ENCODE measurements at regions not wholly inside any gene's neighbourhood (a gene's known extent, or its start where the extent isn't known, plus 50 kb on each side); places are given as distances from the start of the nearest gene placed in this dataset.

DNA sequence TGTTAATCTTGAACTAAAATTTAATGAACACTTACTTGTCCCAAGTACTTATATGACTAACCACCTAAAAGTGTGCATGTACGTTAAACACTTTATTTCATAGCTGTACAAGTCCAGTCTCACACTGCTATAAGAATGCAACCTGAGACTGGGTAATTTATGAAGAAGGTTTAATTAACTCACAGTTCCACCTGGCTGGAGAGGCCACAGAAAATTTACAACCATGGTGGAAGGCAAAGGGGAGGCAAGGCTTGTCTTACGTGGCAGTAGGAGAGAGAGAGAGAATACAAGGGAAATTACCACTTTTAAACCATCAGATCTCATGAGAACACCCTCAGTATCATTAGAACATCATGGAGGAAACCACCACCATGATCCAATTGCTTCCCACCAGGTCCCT lies 748.7 kb upstream of the HS3ST1 start:
- H3K36me3 ChIP-seq (ENCODE audit: insufficient read depth, low read length) = no peaks in the 10 kb centered on the region
- no peaks in the 10 kb centered on the region for H3K36me3 Mint-ChIP-seq (ENCODE audit: low read depth)
- DNase-seq (no peak), ATAC-seq (ENCODE audit: poor library complexity) (no peak)
- H3K27ac ChIP-seq (ENCODE audit: low read depth in 1 of 2, low read length in 2 of 2) = no peak overlapping the region
- intact Hi-C loops (cut with DNase I, micrococcal nuclease) = no loop called here
- no peaks in the 10 kb centered on the region for H3K27me3 ChIP-seq (ENCODE audit: control insufficient read depth in 1 of 2, insufficient read depth in 2 of 2, low read length in 2 of 2)
- ChIA-PET POLR2A (no interaction called here), CTCF (no interaction called here)
- no peaks in the 10 kb centered on the region for H3K4me1 ChIP-seq (ENCODE audit: insufficient read depth, low read length)
- no peaks in the 10 kb centered on the region for H3K4me1 Mint-ChIP-seq (ENCODE audit: low read depth)
- no peak for TF ChIP-seq CTCF (IDR thresholded peaks at IDR 0.05)
- no peak overlapping the region for H3K27ac Mint-ChIP-seq
- peaks cover 9% of the 10 kb centered on the region for H3K9me3 Mint-ChIP-seq
- no peak overlapping the region for H3K4me3 Mint-ChIP-seq
- no peaks in the 10 kb centered on the region for H3K9me3 ChIP-seq (ENCODE audit: control insufficient read depth in 1 of 2, insufficient read depth in 1 of 2, low read length in 2 of 2)
- H3K27me3 Mint-ChIP-seq = no peaks in the 10 kb centered on the region
- H3K4me3 ChIP-seq (ENCODE audit: low read length) = no peak overlapping the region

DNA sequence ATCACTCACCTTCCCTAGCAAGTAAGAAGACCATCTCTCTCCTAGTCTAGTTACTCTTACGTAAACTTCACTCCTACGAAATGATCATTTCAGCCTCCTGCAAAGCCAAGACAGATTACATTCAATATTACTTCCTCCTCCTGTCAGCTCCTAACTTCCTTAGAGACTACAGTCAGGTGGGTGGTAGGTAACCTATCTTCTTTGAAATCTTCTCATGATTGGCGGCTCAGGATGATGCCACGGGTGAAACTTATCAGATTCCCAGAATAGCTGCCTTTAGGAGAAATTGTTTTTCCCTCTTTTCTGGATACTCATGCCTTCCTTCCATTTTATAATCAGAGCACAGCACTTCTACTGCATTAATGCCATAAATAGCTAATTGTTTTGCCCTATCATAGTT lies 744.8 kb upstream of the HS3ST1 start:
- Histone ChIP-seq H3K36me3 (ENCODE audit: insufficient read depth, low read length) (no peaks in the 10 kb centered on the region), H3K4me1 (ENCODE audit: insufficient read depth, low read length) (no peaks in the 10 kb centered on the region), H3K9me3 (ENCODE audit: control insufficient read depth in 1 of 2, insufficient read depth in 1 of 2, low read length in 2 of 2) (no peaks in the 10 kb centered on the region), H3K27ac (ENCODE audit: low read depth in 1 of 2, low read length in 2 of 2) (no peak overlapping the region), H3K27me3 (ENCODE audit: control insufficient read depth in 1 of 2, insufficient read depth in 2 of 2, low read length in 2 of 2) (no peaks in the 10 kb centered on the region), H3K4me3 (ENCODE audit: low read length) (no peak overlapping the region)
- Mint-ChIP-seq H3K9me3 (peaks cover 13% of the 10 kb centered on the region), H3K4me1 (ENCODE audit: low read depth) (no peaks in the 10 kb centered on the region), H3K27me3 (no peaks in the 10 kb centered on the region), H3K4me3 (no peak overlapping the region), H3K27ac (no peak overlapping the region), H3K36me3 (ENCODE audit: low read depth) (no peaks in the 10 kb centered on the region)
- ChIA-PET CTCF (no interaction called here), POLR2A (no interaction called here)
- DNase-seq (no peak), ATAC-seq (ENCODE audit: poor library complexity) (no peak)
- intact Hi-C loops (cut with DNase I, micrococcal nuclease) = no loop called here
- no peak for TF ChIP-seq CTCF (IDR thresholded peaks at IDR 0.05)

- no peaks in the 10 kb centered on the region for H3K4me1 ChIP-seq (ENCODE audit: insufficient read depth, low read length)
- Mint-ChIP-seq H3K27ac (no peak overlapping the region), H3K9me3 (peaks cover 11% of the 10 kb centered on the region), H3K4me3 (no peak overlapping the region), H3K36me3 (ENCODE audit: low read depth) (no peaks in the 10 kb centered on the region), H3K27me3 (no peaks in the 10 kb centered on the region), H3K4me1 (ENCODE audit: low read depth) (no peaks in the 10 kb centered on the region)
- H3K36me3 ChIP-seq (ENCODE audit: insufficient read depth, low read length) = no peaks in the 10 kb centered on the region
- ChIA-PET POLR2A (no interaction called here), CTCF (no interaction called here)
- no peak overlapping the region for H3K4me3 ChIP-seq (ENCODE audit: low read length)
- intact Hi-C loops (cut with DNase I, micrococcal nuclease) = no loop called here
- no peaks in the 10 kb centered on the region for H3K27me3 ChIP-seq (ENCODE audit: control insufficient read depth in 1 of 2, insufficient read depth in 2 of 2, low read length in 2 of 2)
- no peak overlapping the region for H3K27ac ChIP-seq (ENCODE audit: low read depth in 1 of 2, low read length in 2 of 2)
- no peak for TF ChIP-seq CTCF (IDR thresholded peaks at IDR 0.05)
- DNase-seq (no peak), ATAC-seq (ENCODE audit: poor library complexity) (no peak)
- H3K9me3 ChIP-seq (ENCODE audit: control insufficient read depth in 1 of 2, insufficient read depth in 1 of 2, low read length in 2 of 2) = no peaks in the 10 kb centered on the region
These were observed 743.7 kb upstream of the HS3ST1 start for GRCh38 chr4:12172198-12172973.
